SK-N-SH treated with all-trans-retinoic acid at 6 μM for 48 hours (cell line): ENCODE measurements at regions not wholly inside any gene's neighbourhood (a gene's known extent, or its start where the extent isn't known, plus 50 kb on each side); places are given as distances from the start of the nearest gene placed in this dataset.

Source experiments
- ATAC-seq: fragments of 200-7000 bp; cut with Tn5 transposase; 3 replicates; pipeline ENCODE4 v1.9.1; 2020; ENCODE audit warnings: mild to moderate bottlenecking, moderate library complexity
- ARNTL ChIP-seq: fragments of 450-650 bp; formaldehyde crosslinking; IDR thresholded peaks from 2 replicates; pipeline ENCODE4 v1.5.0; 2020; ENCODE audit warnings: low read depth, mild to moderate bottlenecking, moderate library complexity, borderline replicate concordance
- CSDC2 ChIP-seq: fragments of 250-450 bp; sonication (Bioruptor Pico); IDR thresholded peaks from 2 replicates; pipeline ENCODE4 v1.5.0; 2020; ENCODE audit warnings: mild to moderate bottlenecking, moderate library complexity
- CSRNP3 ChIP-seq: fragments of 250-450 bp; sonication (Bioruptor Pico); IDR thresholded peaks from 2 replicates; pipeline ENCODE4 v1.5.1; 2021; ENCODE audit warnings: mild to moderate bottlenecking, moderate library complexity
- ESRRG ChIP-seq: fragments of 250-450 bp; sonication (Bioruptor Pico); IDR thresholded peaks from 2 replicates; pipeline ENCODE4 v1.6.1; 2021; ENCODE audit warnings: mild to moderate bottlenecking
- GLIS3 ChIP-seq: fragments of 250-450 bp; sonication (Bioruptor Pico); IDR thresholded peaks from 2 replicates; pipeline ENCODE4 v1.5.0; 2020; ENCODE audit warnings: mild to moderate bottlenecking, moderate library complexity
- ISL1 ChIP-seq: fragments of 250-450 bp; sonication (Bioruptor Pico); IDR thresholded peaks from 2 replicates; pipeline ENCODE4 v2.1.2; 2022; ENCODE audit warnings: mild to moderate bottlenecking, moderate library complexity
- OSR1 ChIP-seq: fragments of 250-450 bp; sonication (Bioruptor Pico); IDR thresholded peaks from 2 replicates; pipeline ENCODE4 v1.8.0; 2022; ENCODE audit warnings: moderate library complexity, mild to moderate bottlenecking, inconsistent platforms
- POU6F1 ChIP-seq: fragments of 250-450 bp; sonication (Bioruptor Pico); IDR thresholded peaks from 2 replicates; pipeline ENCODE4 v1.8.0; 2021; ENCODE audit warnings: low read depth, mild to moderate bottlenecking, moderate library complexity, borderline replicate concordance
- PPARA ChIP-seq: fragments of 250-450 bp; sonication (Bioruptor Pico); IDR thresholded peaks from 2 replicates; pipeline ENCODE4 v1.5.0; 2020; ENCODE audit warnings: mild to moderate bottlenecking, borderline replicate concordance
- RARB ChIP-seq: fragments of 250-450 bp; sonication (Bioruptor Pico); IDR thresholded peaks from 2 replicates; pipeline ENCODE4 v1.8.0; 2021; ENCODE audit warnings: mild to moderate bottlenecking, moderate library complexity
- SNAI2 ChIP-seq: fragments of 250-450 bp; sonication (Bioruptor Pico); IDR thresholded peaks from 2 replicates; pipeline ENCODE4 v1.5.0; 2020; ENCODE audit warnings: mild to moderate bottlenecking, moderate library complexity
- TCF4 ChIP-seq: fragments of 250-450 bp; sonication (Bioruptor Pico); IDR thresholded peaks from 2 replicates; pipeline ENCODE4 v1.8.0; 2021; ENCODE audit warnings: mild to moderate bottlenecking, moderate library complexity, borderline replicate concordance
- TOX ChIP-seq: fragments of 250-450 bp; sonication (Bioruptor Pico); IDR thresholded peaks from 2 replicates; pipeline ENCODE4 v1.8.0; 2021; ENCODE audit warnings: mild to moderate bottlenecking, moderate library complexity, borderline replicate concordance
- TSHZ2 ChIP-seq: fragments of 250-450 bp; sonication (Bioruptor Pico); IDR thresholded peaks from 2 replicates; pipeline ENCODE4 v1.5.0; 2020; ENCODE audit warnings: mild to moderate bottlenecking, moderate library complexity
- ZC3H10 ChIP-seq: fragments of 250-450 bp; sonication (Bioruptor Pico); IDR thresholded peaks from 2 replicates; pipeline ENCODE4 v1.5.1; 2021; ENCODE audit warnings: mild to moderate bottlenecking, moderate library complexity
- ZFP3 ChIP-seq: fragments of 250-450 bp; sonication (Bioruptor Pico); IDR thresholded peaks from 2 replicates; pipeline ENCODE4 v1.5.0; 2020; ENCODE audit warnings: mild to moderate bottlenecking, moderate library complexity
- ZFP30 ChIP-seq: fragments of 450-650 bp; formaldehyde crosslinking; IDR thresholded peaks from 2 replicates; pipeline ENCODE4 v1.5.0; 2022; ENCODE audit warnings: mild to moderate bottlenecking, moderate library complexity
- ZNF565 ChIP-seq: fragments of 450-650 bp; formaldehyde crosslinking; conservative IDR thresholded peaks from 2 replicates; pipeline ENCODE4 v1.5.0; 2020; ENCODE audit warnings: low read depth, mild to moderate bottlenecking, moderate library complexity
- ZNF70 ChIP-seq: fragments of 450-650 bp; formaldehyde crosslinking; IDR thresholded peaks from 2 replicates; pipeline ENCODE4 v1.5.0; 2020; ENCODE audit warnings: mild to moderate bottlenecking, moderate library complexity
- TF ChIP-seq, protein P1 (sequence below): fragments of 250-450 bp; sonication (Bioruptor Pico); IDR thresholded peaks from 2 replicates; pipeline ENCODE4 v1.8.0; 2020; ENCODE audit warnings: mild to moderate bottlenecking, moderate library complexity, borderline replicate concordance

DNA sequence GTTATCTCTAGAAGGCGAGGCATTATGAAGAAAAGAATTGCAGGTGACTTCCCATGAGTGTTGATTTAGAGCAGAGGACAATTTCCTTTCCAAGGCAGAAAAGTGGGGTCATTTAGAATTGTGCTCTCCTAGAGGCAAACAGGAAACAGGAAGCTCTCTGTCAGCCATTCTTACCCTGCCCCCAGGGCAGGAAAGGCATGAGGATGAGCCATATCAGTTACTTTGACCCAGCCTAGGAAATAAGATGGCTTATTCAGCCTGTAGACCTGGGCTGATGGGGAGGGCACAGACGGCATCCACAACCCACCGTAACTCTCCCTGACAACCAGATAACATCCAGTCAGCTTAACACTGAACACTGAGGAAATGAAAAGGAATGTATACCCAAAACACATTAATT, 88.8 kb upstream of the KDR start (continued):
- TF ChIP-seq, protein P1, sequence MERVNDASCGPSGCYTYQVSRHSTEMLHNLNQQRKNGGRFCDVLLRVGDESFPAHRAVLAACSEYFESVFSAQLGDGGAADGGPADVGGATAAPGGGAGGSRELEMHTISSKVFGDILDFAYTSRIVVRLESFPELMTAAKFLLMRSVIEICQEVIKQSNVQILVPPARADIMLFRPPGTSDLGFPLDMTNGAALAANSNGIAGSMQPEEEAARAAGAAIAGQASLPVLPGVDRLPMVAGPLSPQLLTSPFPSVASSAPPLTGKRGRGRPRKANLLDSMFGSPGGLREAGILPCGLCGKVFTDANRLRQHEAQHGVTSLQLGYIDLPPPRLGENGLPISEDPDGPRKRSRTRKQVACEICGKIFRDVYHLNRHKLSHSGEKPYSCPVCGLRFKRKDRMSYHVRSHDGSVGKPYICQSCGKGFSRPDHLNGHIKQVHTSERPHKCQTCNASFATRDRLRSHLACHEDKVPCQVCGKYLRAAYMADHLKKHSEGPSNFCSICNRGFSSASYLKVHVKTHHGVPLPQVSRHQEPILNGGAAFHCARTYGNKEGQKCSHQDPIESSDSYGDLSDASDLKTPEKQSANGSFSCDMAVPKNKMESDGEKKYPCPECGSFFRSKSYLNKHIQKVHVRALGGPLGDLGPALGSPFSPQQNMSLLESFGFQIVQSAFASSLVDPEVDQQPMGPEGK (CRISPR knock-in tag): no peak
- TF ChIP-seq CSDC2 (CRISPR knock-in tag): no peak
- no peak for TF ChIP-seq POU6F1 (CRISPR knock-in tag)

GRCh38 chr4:55215087-55215486, 89.7 kb upstream of the KDR start:
- no peak for ATAC-seq
- TF ChIP-seq ISL1 (CRISPR knock-in tag) (no peak), CSDC2 (CRISPR knock-in tag) (no peak), ZFP3 (CRISPR knock-in tag) (no peak), ZFP30 (CRISPR knock-in tag) (no peak), TSHZ2 (CRISPR knock-in tag) (no peak), CSRNP3 (CRISPR knock-in tag) (no peak), SNAI2 (CRISPR knock-in tag) (no peak), ARNTL (CRISPR knock-in tag) (no peak), ZNF70 (CRISPR knock-in tag) (no peak), TCF4 (CRISPR knock-in tag) (no peak), POU6F1 (CRISPR knock-in tag) (no peak), ZNF565 (no peak), ESRRG (CRISPR knock-in tag) (no peak), RARB (no peak), PPARA (CRISPR knock-in tag) (no peak), OSR1 (CRISPR knock-in tag) (no peak), TOX (CRISPR knock-in tag) (no peak), GLIS3 (CRISPR knock-in tag) (no peak), ZC3H10 (CRISPR knock-in tag) (no peak)
- TF ChIP-seq, protein P1 (CRISPR knock-in tag): no peak
